ENCODE measurements at regions not wholly inside any gene's neighbourhood (a gene's known extent, or its start where the extent isn't known, plus 50 kb on each side); places are given as distances from the start of the nearest gene placed in this dataset.
A peak's percentile ranks its signal among the peaks of the same experiment; 100 is the strongest.

GRCh38 chr12:3965046-3965445, 91.8 kb upstream of the PARP11 start:
- ChIA-PET CTCF (no interaction called here), POLR2A (ENCODE audit: low non-redundant PET) (no interaction called here)
- TF ChIP-seq CTCF (conservative IDR thresholded peaks at IDR 0.05; ENCODE audit: low read depth) = no peak
- DNase-seq (ENCODE audit: low spot score) = no peak
- H3K27ac ChIP-seq = no peak overlapping the region

- ChIA-PET CTCF (interaction anchor here (1.0 kb wide), 1 partner anchor 9 kb away, joined by 3 read pairs; no protein-coding TSS in a partner anchor), POLR2A (ENCODE audit: low non-redundant PET) (no interaction called here)
- TF ChIP-seq CTCF (conservative IDR thresholded peaks at IDR 0.05; ENCODE audit: low read depth) = no peak
- peak; percentile 8 for DNase-seq (ENCODE audit: low spot score)
- no peak overlapping the region for H3K27ac ChIP-seq
These were observed 91.2 kb upstream of the PARP11 start for GRCh38 chr12:3964439-3964838.

GRCh38 chr12:3962631-3963483, 89.7 kb upstream of the PARP11 start:
- POLR2A ChIA-PET (ENCODE audit: low non-redundant PET) = no interaction called here
- DNase-seq (ENCODE audit: low spot score) = no peak
- CTCF ChIA-PET = interaction anchor here (0.6 to 1.1 kb wide), 3 partner anchors 288 to 505 kb away, joined by 3 to 4 read pairs (median 3); no protein-coding TSS in a partner anchor
- no peak overlapping the region for H3K27ac ChIP-seq
- TF ChIP-seq CTCF (conservative IDR thresholded peaks at IDR 0.05; ENCODE audit: low read depth) = no peak

GRCh38 chr12:3961591-3961990, 88.4 kb upstream of the PARP11 start:
- H3K27ac ChIP-seq = no peak overlapping the region
- TF ChIP-seq CTCF (conservative IDR thresholded peaks at IDR 0.05; ENCODE audit: low read depth) = no peak
- DNase-seq (ENCODE audit: low spot score) = no peak
- POLR2A ChIA-PET (ENCODE audit: low non-redundant PET) = no interaction called here
- CTCF ChIA-PET = no interaction called here

GRCh38 chr12:3959799-3960560, 86.8 kb upstream of the PARP11 start:
- CTCF ChIA-PET = no interaction called here
- TF ChIP-seq CTCF (conservative IDR thresholded peaks at IDR 0.05; ENCODE audit: low read depth) = no peak
- POLR2A ChIA-PET (ENCODE audit: low non-redundant PET) = no interaction called here
- DNase-seq (ENCODE audit: low spot score) = no peak
- no peak overlapping the region for H3K27ac ChIP-seq

GRCh38 chr12:3958534-3958933, 85.3 kb upstream of the PARP11 start:
- CTCF ChIA-PET = no interaction called here
- H3K27ac ChIP-seq = no peak overlapping the region
- POLR2A ChIA-PET (ENCODE audit: low non-redundant PET) = no interaction called here
- no peak for TF ChIP-seq CTCF (conservative IDR thresholded peaks at IDR 0.05; ENCODE audit: low read depth)
- DNase-seq (ENCODE audit: low spot score) = no peak
